ENCODE measurements at regions not wholly inside any gene's neighbourhood (a gene's known extent, or its start where the extent isn't known, plus 50 kb on each side); places are given as distances from the start of the nearest gene placed in this dataset.

- TF ChIP-seq POLR2AphosphoS5 (IDR thresholded peaks at IDR 0.05; ENCODE audit: low read depth, low read length), result no peak
- TF ChIP-seq, protein P1, sequence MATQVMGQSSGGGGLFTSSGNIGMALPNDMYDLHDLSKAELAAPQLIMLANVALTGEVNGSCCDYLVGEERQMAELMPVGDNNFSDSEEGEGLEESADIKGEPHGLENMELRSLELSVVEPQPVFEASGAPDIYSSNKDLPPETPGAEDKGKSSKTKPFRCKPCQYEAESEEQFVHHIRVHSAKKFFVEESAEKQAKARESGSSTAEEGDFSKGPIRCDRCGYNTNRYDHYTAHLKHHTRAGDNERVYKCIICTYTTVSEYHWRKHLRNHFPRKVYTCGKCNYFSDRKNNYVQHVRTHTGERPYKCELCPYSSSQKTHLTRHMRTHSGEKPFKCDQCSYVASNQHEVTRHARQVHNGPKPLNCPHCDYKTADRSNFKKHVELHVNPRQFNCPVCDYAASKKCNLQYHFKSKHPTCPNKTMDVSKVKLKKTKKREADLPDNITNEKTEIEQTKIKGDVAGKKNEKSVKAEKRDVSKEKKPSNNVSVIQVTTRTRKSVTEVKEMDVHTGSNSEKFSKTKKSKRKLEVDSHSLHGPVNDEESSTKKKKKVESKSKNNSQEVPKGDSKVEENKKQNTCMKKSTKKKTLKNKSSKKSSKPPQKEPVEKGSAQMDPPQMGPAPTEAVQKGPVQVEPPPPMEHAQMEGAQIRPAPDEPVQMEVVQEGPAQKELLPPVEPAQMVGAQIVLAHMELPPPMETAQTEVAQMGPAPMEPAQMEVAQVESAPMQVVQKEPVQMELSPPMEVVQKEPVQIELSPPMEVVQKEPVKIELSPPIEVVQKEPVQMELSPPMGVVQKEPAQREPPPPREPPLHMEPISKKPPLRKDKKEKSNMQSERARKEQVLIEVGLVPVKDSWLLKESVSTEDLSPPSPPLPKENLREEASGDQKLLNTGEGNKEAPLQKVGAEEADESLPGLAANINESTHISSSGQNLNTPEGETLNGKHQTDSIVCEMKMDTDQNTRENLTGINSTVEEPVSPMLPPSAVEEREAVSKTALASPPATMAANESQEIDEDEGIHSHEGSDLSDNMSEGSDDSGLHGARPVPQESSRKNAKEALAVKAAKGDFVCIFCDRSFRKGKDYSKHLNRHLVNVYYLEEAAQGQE (IDR thresholded peaks at IDR 0.05; ENCODE audit: insufficient read depth in 1 of 2, low read depth in 2 of 2, low read length in 2 of 2), result no peak
Measured at GRCh38 chr16:87032554-87032953, 284.6 kb downstream of the C16orf95 start.
